NCI-H2081 (cell line): ENCODE measurements at regions not wholly inside any gene's neighbourhood (a gene's known extent, or its start where the extent isn't known, plus 50 kb on each side); places are given as distances from the start of the nearest gene placed in this dataset.
"Not testable (repeated sequence)": the region's sequence is repeated elsewhere in the genome, so short reads cannot be mapped to it uniquely, and the experiment has no call there.

Experiments
- DNase-seq, 2 experiments: peaks; one replicate each; lab custom pipeline; 2025; lab: John Stamatoyannopoulos, UW

DNA sequence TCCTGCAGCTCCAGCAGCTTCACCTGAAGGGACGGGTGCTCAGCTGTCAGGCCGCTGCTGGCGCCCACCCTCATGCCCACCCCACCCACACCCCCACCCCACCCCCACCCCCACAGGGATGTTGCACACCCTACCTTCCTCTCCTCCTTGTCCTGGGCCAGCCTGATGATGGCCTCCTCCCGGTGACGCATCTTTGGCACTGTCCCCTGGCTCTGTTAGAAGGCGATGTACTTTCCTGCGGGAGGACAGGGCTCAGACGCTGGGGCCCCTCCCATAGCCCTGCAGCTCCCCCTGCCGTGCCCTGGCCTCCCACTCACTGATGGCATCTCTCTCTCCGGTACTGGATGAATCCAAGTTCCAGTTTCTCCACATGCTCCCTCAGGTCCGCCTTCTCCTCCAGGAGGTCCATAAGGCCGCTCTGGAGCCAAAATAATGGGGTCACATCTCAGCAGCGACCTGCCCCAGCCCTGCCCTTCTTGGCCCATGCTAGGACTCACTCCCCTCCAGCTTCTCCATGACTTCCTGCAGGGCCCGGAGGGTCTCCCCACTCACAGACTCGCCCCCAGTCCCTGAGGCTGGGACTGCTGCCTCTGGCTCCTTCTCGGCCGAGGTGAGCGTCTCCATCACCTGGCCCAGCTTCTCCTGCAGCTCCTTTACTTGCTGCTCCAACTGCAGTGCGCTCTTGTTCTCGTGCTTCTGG lies 55.2 kb downstream of the GOLGA8B start:
- not testable (repeated sequence) for DNase-seq

DNA sequence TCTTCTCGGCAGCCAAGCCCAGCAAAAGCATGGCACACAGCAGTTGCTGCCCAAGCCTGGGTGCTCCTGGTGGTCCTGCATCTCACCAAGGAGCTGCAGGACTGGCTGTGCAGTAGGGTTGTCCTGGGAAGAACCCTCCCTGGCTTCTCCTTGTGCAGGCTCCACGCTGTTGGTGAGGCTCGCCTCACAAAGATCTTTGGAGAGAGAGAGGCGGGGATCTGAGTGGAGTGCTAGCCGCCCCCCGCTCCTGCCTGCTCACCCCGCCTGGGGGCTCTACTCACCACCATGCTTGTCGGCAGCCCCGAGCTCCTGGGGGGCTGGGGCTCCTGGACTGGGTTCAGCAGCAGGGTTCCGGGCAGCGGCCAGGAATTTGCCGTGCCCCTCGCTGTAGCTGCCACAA lies 55.8 kb downstream of the GOLGA8B start:
- DNase-seq = not testable (repeated sequence)

DNA sequence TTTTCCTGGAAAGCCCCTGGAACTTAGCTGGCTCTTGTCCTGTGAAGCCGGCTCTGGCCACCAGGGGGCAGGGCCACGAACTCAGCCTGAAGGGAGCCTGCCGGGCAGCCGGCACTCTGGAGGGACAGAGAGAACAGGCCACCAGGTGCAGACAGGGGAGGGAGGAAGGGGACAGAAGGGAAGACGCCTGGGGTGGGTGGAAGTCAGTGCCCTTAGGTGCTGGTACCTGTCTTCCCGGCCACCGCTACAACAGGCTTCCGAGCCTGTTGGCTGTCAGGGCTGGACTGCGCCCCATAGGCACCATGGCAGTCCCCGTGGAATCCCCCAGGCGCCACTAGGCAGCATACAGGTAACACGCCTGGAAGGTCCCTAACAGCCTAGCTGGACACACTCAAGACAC lies 59.6 kb downstream of the GOLGA8B start:
- not testable (repeated sequence) for DNase-seq

DNA sequence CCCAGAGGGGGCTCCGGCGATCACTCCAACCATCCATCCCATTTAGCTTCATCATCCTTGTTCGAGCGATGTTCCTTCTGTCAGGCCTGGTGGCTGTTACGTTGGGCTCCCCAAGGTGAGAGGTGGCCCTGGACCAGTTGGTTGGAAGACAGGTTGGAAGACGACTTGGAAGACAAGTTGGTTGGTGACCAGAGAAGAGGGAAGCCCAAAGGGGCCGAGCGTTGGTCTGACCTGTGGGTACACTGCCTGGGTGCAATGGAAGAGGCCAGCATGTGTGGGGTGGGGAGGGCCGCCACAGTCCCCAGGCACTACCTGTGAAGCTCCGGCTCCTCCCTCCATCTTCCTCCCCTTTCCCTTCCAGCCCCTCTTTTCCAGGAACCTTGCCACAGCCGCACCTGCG lies 60.9 kb downstream of the GOLGA8B start:
- DNase-seq = not testable (repeated sequence)

DNA sequence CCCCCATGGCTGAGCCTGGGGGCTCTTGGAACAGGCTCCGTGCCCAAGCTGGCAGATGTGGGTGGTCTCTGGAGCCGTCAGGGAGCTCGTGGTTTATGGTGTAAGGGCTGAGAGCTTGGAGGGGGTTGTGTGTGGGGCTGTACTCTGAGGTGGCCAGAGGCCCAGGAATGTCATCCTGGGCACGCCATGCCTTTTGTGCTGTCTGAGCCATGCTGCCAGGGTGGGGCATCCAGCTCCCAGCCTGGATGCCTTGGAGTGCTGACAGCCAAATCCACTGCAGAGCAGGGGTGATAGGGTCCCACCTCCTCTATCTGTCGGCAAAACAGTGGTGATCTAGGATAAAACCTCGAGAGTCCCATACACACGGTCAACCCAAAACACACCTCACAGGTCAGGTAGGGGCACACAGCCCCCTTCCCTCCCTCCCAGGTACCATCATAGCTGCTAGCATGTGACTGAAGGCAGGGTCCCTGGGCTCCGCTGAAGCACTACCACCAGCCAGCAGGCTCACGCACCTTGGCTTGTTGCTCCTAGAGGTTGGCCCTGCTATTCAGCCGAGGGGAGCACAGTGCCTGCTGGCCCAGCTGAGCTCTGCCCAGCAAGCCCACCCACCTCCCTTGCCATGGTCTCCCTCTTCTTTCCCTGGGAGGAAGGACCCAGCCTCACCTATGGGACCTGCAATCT lies 61.5 kb downstream of the GOLGA8B start:
- DNase-seq = not testable (repeated sequence)

DNA sequence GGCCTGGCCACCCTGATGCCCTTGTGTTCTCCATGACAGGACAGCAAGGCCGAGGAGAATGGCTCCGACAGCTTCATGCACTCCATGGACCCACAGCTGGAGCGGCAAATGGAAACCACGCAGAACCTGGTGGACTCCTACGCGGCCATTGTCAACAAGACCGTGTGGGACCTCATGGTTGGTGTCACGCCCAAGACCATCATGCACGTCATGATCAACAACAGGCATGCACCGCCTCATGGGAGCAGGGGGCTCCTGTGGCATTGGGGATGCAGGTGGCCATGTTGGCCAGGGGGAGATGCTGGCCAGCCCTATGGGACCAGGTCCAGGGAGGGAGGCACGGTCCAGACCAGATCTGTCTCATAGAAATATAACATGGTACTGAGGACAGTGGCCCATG lies 62.9 kb downstream of the GOLGA8B start:
- no peak for DNase-seq

DNA sequence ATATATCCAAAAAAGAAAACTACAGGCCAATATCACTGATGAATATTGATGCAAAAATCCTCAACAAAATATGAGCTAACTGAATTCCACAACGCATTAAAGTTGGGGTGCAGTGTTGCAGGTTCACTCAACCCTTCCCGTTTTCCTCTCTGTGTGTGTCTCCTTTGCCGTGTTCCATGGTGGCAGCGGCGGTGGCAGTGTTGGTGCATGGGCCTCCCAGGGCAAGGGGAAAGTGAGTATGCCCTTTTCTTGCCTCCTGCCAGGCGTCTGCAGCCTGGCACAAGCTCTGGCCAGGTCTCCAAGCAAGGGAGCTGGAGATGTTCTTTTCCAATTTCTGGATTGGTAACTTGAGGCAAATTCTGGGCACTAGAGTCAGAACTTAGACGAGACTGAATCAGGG lies 63.4 kb downstream of the GOLGA8B start:
- DNase-seq = not testable (repeated sequence)

DNA sequence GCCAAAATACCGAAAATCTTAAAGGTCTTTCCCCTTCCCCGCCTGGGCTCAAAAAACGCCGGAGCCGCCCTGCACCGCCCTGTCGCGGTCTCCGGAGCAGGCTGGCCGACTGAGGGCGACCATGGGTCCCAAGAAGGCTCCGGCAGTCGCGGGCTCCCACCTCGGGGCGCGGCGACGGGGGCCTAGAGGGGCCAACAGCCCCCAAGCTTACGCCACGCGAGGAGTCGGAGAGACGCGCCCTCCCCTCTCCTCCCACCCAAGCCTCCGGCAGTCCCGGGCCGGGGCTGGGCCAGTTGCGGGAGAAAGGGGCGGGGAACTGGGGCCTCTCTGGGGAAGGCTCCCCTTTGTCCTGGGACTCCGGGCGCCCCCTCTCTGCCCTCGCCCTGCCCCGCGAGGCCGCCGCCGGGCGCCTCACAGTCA lies 69.2 kb downstream of the GOLGA8B start:
- no peak for DNase-seq

DNA sequence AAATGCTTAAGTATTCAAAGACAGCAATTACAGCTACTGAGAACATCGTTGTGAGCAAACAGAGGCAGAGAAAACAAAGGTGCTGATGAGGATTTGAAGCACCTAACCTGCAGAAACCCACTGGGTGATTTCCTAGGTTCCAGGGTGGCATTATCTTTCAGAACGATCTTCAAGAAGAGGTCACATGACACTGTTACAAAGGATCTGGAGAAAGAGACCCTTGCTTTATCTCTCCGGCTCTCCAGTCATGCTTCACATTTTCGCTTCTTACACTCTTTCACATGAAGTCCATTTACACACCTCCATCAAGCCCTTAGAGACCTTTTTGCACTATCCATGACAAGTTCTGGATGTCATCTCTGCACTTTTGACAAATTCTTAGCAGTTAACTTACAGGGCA lies 70.8 kb downstream of the GOLGA8B start:
- no peak for DNase-seq

DNA sequence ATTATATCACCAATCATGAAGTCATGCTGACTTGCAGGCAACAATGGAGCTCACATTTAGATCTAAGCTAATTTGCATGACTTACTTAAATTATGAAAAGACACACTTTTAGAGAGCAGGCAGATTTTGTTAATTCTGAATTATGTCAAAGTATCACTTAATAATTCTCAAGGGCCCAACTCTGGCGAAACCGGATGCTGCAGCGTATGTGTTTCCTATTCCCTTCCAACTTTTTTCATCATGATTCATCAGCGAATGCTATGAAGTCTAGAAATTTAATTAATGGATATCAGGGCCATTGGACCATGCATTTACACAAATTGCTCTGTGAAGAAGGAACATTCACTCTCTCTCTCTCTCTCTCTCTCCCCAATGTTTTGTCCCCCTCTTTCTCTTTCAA lies 63.5 kb upstream of the GOLGA8A start:
- DNase-seq = no peak

DNA sequence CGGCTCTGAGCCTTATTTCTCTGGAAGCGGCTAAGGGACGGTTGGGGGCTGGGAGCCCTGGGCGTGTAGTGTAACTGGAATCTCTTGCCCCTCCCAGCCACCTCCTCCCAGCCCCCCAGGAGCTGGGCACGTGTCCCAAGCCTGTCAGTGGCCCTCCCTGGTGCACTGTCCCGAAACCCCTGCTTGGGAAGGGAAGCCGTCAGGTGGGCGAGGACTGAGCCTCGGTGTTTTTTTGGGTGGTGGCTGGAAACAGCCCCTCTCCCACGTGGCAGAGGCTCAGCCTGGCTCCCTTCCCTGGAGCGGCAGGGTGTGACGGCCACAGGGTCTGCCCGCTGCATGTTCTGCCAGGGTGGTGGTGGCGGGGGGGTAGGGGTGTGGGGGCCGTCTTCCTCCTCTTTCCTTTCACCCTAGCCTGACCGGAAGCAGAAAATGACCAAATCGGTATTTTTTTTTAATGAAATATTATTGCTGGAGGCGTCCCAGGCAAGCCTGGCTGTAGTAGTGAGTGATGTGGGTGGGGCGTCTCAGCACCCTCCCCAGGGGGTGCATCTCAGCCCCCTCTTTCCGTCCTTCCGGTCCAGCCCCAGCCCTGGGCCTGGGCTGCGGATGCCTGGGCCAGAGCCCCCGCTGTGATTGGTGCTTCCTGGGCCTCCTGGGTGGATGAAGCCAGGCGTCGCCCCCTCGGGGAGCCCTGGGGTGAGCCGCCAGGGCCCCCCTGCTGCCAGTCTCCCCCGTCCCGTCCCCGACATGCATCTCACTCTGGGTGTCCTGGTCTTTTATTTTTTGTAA lies 58.8 kb upstream of the GOLGA8A start:
- DNase-seq = no peak

DNA sequence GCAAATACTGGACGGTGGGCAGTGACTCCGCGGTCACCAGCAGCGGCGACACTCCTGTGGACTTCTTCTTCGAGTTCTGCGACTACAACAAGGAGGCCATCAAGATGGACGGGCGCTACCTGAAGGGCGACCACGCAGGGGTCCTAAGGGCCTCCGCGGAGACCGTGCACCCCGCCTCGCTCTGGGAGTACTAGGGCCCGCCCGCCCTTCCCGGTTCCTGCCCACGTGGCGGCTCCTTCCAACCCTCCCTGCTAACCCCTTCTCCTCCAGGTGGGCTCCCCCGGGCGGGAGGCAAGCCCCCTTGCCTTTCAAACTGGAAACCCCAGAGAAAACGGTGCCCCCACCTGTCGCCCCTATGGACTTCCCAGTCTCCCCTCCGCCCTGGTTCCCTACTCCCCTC lies 58.1 kb upstream of the GOLGA8A start:
- not testable (repeated sequence) for DNase-seq

DNA sequence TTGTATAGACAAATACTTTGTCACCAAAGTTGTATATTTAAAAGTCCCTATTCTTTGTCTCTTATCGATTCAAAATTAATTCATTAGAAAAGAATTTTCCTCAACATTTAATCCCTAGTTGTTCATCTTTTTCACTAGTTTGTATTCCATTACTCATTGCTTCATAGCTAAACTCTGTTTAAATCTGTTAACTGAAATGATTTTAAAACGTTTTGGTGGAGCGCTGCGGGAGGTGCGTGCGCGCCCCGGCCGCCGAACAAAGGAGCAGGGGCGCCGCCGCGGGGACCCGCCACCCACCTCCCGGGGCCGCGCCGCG lies 56.4 kb upstream of the GOLGA8A start:
- DNase-seq = peak in 1 of 2 experiments; percentile 8

DNA sequence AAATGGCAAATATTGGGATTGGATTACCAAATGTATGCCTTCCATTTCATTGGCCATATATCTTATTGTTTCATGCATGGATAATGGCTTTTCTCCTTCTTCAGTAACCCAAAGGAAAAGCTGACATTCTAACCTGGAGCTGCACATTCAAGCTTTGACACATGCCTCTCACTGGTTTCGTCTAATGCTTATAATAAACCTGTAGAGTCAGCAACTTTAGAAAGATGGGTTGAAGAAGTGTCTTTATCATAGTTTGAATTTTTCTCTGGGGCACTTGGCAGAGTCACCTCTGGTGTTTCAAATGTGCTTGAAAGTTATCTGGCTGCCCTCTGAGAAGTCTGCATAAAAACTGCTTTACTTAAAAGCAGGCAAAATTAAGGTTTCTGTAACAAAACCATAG lies 55.4 kb upstream of the GOLGA8A start:
- DNase-seq = no peak

DNA sequence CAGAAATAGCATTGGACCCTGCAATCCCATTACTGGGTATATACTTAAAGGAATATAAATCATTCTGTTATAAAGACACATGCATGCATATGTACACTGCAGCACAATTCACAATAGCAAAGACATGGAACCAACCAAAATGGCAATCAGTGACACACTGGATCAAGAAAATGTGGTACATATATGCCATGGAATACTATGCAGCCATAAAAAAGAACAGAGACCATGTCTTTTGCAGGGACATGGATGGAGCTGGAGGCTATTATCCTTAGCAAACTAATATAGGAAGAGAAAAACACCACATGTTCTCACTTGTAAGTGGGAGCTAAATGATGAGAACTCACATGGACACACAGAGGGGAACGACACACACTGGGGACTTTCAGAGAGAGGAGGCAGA lies 53.9 kb upstream of the GOLGA8A start:
- not testable (repeated sequence) for DNase-seq

DNA sequence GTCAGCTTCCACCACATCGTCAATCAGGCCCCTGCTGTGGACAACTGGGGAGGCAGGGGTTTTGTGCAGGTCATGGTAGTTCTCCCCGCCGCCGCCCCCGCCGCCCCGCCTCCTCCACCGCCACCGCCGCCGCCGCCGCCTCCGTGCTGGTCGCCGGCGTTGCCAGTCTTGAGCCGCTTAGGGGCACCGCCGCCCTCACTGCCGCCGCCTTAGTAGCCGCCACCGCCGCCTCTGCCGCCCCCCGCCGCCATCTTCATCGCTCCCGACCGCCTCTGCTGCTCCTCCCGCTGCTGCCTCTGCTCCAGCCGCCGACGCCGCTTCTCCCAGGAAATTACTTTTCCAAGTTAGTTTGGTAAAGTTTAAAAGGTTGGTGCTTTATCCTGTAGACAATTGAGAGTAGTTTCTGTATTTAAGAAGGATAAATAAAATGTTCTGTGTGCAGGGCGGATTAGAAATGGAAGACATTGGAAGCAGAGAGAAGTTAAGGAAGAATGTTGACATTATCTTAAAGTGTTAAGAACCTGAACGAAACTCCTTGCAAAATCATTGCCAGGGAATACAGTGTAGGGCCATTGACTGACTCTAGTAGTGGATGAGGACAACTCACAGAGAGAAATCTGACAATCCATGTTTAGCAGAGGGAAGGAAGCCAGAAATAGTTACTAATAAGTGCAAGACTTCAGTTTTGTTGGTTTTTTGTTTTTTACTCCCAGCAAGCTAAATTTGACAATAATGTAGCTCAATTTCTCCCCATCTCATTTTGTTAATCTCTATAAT lies 53.0 kb upstream of the GOLGA8A start:
- DNase-seq = no peak

DNA sequence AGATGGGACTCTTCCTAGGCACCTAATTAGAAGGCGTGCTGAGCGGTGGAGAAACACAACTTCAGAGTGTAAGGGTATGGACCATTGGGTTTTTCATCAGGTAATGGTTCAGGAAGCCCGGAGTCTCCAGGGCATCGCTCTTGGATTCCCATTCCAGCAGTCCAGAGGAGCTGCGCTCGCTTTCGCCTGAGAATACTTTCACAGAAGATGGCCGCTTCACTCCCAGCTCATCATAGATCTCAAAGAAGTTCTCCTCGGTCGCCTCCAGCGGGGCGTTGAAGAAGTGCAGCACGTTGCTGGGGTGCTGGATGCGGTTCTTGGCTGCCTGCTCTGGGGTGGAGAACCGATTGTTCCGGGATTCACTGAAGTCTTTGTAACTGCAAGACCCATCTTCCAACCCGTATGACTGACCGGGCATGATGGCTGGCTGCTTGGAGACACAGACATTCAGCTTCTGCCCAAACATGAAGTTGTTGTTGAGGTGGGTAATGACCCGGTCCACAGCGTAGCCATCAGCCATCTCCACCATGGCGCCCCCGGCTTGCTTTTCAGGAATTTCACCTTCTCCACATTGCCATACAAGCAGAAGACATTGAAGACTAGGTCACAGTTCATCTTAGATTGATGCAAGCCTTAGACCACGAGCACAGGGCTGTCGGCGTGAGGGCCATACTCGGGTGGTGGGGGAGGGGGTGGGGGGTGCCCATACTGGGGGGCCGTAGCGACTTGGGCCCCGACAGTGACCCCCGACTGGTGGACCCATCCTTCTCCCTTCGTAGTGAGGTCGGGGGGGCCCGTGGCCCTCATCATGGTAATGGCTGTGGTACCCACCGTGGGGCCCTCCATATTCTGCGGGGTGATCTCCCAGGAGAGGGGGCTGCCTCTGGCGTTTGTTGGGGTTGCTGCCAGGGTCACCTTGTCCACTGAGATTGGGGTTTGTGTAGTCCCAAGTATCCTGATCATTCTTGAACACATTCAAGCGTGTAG lies 51.7 kb upstream of the GOLGA8A start:
- not testable (repeated sequence) for DNase-seq
